ENCODE measurements at regions not wholly inside any gene's neighbourhood (a gene's known extent, or its start where the extent isn't known, plus 50 kb on each side); places are given as distances from the start of the nearest gene placed in this dataset.

- no peaks in the 10 kb centered on the region for H3K4me1 ChIP-seq (ENCODE audit: control insufficient read depth, insufficient read depth, low read length, poor library complexity, severe bottlenecking)
- H3K27ac ChIP-seq (ENCODE audit: low read depth, low read length, severe bottlenecking): no peak overlapping the region
- H3K9me3 ChIP-seq (ENCODE audit: control insufficient read depth, low read length): no peaks in the 10 kb centered on the region
- H3K36me3 ChIP-seq (ENCODE audit: control insufficient read depth, insufficient read depth, low read length): no peaks in the 10 kb centered on the region
- WGBS, 2 experiments (ENCODE audit: insufficient coverage in 2 of 2): 93 to 95% methylated on average over 8 to 9 of the region's 11 CpGs
- no peak overlapping the region for H3K4me3 ChIP-seq (ENCODE audit: extremely low read depth, insufficient read depth, low read length, poor library complexity, severe bottlenecking)
Measured at GRCh38 chr2:220940646-220941045, 631.5 kb downstream of the EPHA4 start.

DNA sequence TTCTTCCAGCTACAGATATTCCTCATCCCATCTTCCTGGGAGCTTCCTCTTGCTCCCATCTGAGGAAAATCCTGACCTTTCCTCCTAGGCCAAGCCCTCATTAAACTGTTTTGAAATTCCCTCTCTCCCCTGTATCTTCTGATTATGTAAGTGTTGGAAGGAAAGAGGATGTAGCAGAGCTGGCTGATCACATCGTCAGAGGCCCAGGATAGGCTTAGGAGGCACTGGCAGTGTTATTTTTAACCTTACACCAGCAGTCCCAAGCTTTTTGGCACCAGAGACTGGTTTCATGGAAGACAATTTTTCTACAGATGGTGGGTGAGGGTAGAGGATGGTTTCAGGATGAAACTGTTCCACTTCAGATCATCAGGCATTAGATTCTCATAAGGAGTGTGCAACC, 630.4 kb downstream of the EPHA4 start:
- no peak overlapping the region for H3K27ac ChIP-seq (ENCODE audit: low read depth, low read length, severe bottlenecking)
- no peak overlapping the region for H3K4me3 ChIP-seq (ENCODE audit: extremely low read depth, insufficient read depth, low read length, poor library complexity, severe bottlenecking)
- H3K36me3 ChIP-seq (ENCODE audit: control insufficient read depth, insufficient read depth, low read length): no peaks in the 10 kb centered on the region
- no CpG with 5 or more reads among the region's 1 CpG for WGBS, 2 experiments (ENCODE audit: insufficient coverage in 2 of 2)
- no peaks in the 10 kb centered on the region for H3K4me1 ChIP-seq (ENCODE audit: control insufficient read depth, insufficient read depth, low read length, poor library complexity, severe bottlenecking)
- H3K9me3 ChIP-seq (ENCODE audit: control insufficient read depth, low read length): no peaks in the 10 kb centered on the region

- no peaks in the 10 kb centered on the region for H3K4me1 ChIP-seq (ENCODE audit: control insufficient read depth, insufficient read depth, low read length, poor library complexity, severe bottlenecking)
- no peaks in the 10 kb centered on the region for H3K36me3 ChIP-seq (ENCODE audit: control insufficient read depth, insufficient read depth, low read length)
- H3K9me3 ChIP-seq (ENCODE audit: control insufficient read depth, low read length): no peaks in the 10 kb centered on the region
- H3K4me3 ChIP-seq (ENCODE audit: extremely low read depth, insufficient read depth, low read length, poor library complexity, severe bottlenecking): no peak overlapping the region
- no peak overlapping the region for H3K27ac ChIP-seq (ENCODE audit: low read depth, low read length, severe bottlenecking)
- WGBS, 2 experiments (ENCODE audit: insufficient coverage in 2 of 2): 100% methylated on average over 1 of the region's 1 CpG; no CpG with 5 or more reads in 1 of the 2 experiments
Measured at GRCh38 chr2:220946552-220946951, 625.6 kb downstream of the EPHA4 start.

GRCh38 chr2:220948579-220948978, 623.5 kb downstream of the EPHA4 start:
- no peaks in the 10 kb centered on the region for H3K9me3 ChIP-seq (ENCODE audit: control insufficient read depth, low read length)
- H3K36me3 ChIP-seq (ENCODE audit: control insufficient read depth, insufficient read depth, low read length): no peaks in the 10 kb centered on the region
- no peak overlapping the region for H3K4me3 ChIP-seq (ENCODE audit: extremely low read depth, insufficient read depth, low read length, poor library complexity, severe bottlenecking)
- no peak overlapping the region for H3K27ac ChIP-seq (ENCODE audit: low read depth, low read length, severe bottlenecking)
- WGBS, 2 experiments (ENCODE audit: insufficient coverage in 2 of 2): 83% methylated on average over 1 of the region's 4 CpGs; no CpG with 5 or more reads in 1 of the 2 experiments
- no peaks in the 10 kb centered on the region for H3K4me1 ChIP-seq (ENCODE audit: control insufficient read depth, insufficient read depth, low read length, poor library complexity, severe bottlenecking)

GRCh38 chr2:220949466-220949865, 622.6 kb downstream of the EPHA4 start:
- H3K4me3 ChIP-seq (ENCODE audit: extremely low read depth, insufficient read depth, low read length, poor library complexity, severe bottlenecking): no peak overlapping the region
- H3K9me3 ChIP-seq (ENCODE audit: control insufficient read depth, low read length): no peaks in the 10 kb centered on the region
- 14 to 80% methylated on average over 1 of the region's 3 CpGs for WGBS, 2 experiments (ENCODE audit: insufficient coverage in 2 of 2)
- no peaks in the 10 kb centered on the region for H3K4me1 ChIP-seq (ENCODE audit: control insufficient read depth, insufficient read depth, low read length, poor library complexity, severe bottlenecking)
- H3K27ac ChIP-seq (ENCODE audit: low read depth, low read length, severe bottlenecking): no peak overlapping the region
- no peaks in the 10 kb centered on the region for H3K36me3 ChIP-seq (ENCODE audit: control insufficient read depth, insufficient read depth, low read length)

GRCh38 chr2:220955776-220956175, 616.3 kb downstream of the EPHA4 start:
- WGBS, 2 experiments (ENCODE audit: insufficient coverage in 2 of 2): 38 to 43% methylated on average over 1 of the region's 1 CpG
- no peaks in the 10 kb centered on the region for H3K4me1 ChIP-seq (ENCODE audit: control insufficient read depth, insufficient read depth, low read length, poor library complexity, severe bottlenecking)
- no peak overlapping the region for H3K4me3 ChIP-seq (ENCODE audit: extremely low read depth, insufficient read depth, low read length, poor library complexity, severe bottlenecking)
- no peaks in the 10 kb centered on the region for H3K9me3 ChIP-seq (ENCODE audit: control insufficient read depth, low read length)
- no peak overlapping the region for H3K27ac ChIP-seq (ENCODE audit: low read depth, low read length, severe bottlenecking)
- no peaks in the 10 kb centered on the region for H3K36me3 ChIP-seq (ENCODE audit: control insufficient read depth, insufficient read depth, low read length)

DNA sequence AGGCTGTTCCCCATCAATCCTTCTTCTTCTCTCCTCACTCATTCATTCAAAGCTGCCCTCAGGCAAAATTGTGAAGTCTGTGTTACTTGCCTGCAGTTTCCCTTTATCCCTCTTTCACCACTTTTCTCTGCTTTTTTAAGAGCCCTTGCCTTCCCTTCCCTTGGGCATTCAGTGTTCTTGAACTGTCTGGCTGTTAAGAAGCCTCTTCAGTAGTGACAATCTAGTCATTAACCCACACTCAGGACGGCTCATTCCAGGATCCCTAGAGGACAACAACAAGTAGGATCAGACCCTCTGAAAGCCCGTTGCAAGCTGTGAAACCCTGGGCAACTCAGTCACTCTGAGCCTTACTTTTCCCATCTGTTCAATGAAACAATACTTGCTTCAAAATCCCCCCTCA, 615.7 kb downstream of the EPHA4 start:
- H3K4me3 ChIP-seq (ENCODE audit: extremely low read depth, insufficient read depth, low read length, poor library complexity, severe bottlenecking): no peak overlapping the region
- H3K36me3 ChIP-seq (ENCODE audit: control insufficient read depth, insufficient read depth, low read length): no peaks in the 10 kb centered on the region
- H3K4me1 ChIP-seq (ENCODE audit: control insufficient read depth, insufficient read depth, low read length, poor library complexity, severe bottlenecking): no peaks in the 10 kb centered on the region
- H3K9me3 ChIP-seq (ENCODE audit: control insufficient read depth, low read length): no peaks in the 10 kb centered on the region
- H3K27ac ChIP-seq (ENCODE audit: low read depth, low read length, severe bottlenecking): no peak overlapping the region
- WGBS, 2 experiments (ENCODE audit: insufficient coverage in 2 of 2): 75 to 87% methylated on average over 2 of the region's 2 CpGs

DNA sequence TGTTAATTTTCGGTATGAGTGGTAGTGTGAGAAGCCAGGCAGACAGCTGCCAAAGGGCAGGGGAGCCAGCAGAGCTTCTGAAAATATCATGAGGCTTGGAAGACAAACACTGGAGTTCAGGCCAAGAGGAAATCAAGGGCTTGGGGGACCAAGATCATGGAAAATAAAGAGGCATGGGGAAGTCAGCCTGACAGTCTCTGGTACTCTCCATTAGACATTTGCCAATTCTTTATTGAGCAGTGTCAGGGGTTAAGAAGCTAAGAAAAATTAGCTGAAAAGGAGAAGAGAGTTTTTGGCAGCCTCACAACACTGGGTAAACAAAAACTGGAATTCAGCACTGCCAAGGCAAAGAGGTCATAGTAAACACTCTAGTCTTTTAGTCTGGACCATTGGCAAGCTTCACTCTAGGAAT, 612.7 kb downstream of the EPHA4 start:
- no peaks in the 10 kb centered on the region for H3K9me3 ChIP-seq (ENCODE audit: control insufficient read depth, low read length)
- no peak overlapping the region for H3K27ac ChIP-seq (ENCODE audit: low read depth, low read length, severe bottlenecking)
- no peaks in the 10 kb centered on the region for H3K4me1 ChIP-seq (ENCODE audit: control insufficient read depth, insufficient read depth, low read length, poor library complexity, severe bottlenecking)
- WGBS, 2 experiments (ENCODE audit: insufficient coverage in 2 of 2): no CpG with 5 or more reads among the region's 1 CpG
- no peaks in the 10 kb centered on the region for H3K36me3 ChIP-seq (ENCODE audit: control insufficient read depth, insufficient read depth, low read length)
- no peak overlapping the region for H3K4me3 ChIP-seq (ENCODE audit: extremely low read depth, insufficient read depth, low read length, poor library complexity, severe bottlenecking)

DNA sequence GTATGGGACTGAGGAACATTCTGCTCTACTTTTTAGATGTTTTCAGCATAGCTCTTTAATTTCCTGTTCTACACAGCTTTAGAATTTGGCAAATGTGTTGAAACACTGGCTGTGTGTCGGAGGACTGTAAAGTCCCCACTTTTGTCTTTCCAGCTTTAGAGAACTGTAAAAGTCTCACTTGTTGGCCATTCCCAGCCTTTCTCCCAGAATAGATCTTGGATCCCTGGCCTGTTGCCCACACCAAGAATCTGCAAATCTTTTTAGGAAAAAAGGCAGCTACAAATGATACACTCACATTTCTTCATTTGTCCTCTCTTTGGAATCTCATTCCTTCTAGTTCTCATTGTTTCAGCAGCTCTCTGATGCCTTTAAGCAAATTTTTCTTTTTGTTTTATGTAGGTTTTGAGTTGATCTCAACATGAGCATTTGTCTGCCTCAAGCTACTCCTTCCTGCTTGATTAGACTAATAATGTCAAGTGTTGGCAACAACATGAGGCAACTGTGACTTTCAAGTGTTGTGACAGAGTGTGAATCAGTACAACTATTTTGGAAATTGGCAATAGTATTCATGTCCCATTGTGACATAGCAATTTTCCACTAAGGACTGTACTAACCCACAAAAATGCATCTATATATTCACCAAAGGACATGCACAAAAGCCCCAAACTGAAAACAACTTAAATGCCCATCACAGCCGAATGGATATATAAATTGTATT, 610.8 kb downstream of the EPHA4 start:
- WGBS, 2 experiments (ENCODE audit: insufficient coverage in 2 of 2): 80 to 100% methylated on average over 1 of the region's 2 CpGs

DNA sequence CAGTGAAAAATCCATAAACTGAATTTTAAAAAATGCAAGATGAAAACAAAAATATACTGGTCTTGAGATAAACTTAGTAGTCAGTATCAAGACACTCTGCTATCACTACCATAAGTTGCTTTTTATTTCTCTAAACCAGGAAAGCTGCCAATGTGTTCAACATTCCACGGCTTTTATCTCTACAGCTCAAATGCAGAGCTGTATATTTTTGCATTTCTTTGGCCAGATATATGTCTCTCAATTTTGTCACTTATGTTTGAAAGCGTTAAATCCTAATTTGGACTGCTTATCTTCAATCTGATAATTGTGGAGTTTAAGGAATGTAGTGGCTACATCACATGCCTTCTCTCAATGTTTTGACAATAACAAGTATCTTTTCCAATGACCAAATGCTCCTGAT, 609.5 kb downstream of the EPHA4 start:
- no peaks in the 10 kb centered on the region for H3K4me1 ChIP-seq (ENCODE audit: control insufficient read depth, insufficient read depth, low read length, poor library complexity, severe bottlenecking)
- no peak overlapping the region for H3K27ac ChIP-seq (ENCODE audit: low read depth, low read length, severe bottlenecking)
- H3K36me3 ChIP-seq (ENCODE audit: control insufficient read depth, insufficient read depth, low read length): no peaks in the 10 kb centered on the region
- no peaks in the 10 kb centered on the region for H3K9me3 ChIP-seq (ENCODE audit: control insufficient read depth, low read length)
- no CpG with 5 or more reads among the region's 2 CpGs for WGBS, 2 experiments (ENCODE audit: insufficient coverage in 2 of 2)
- H3K4me3 ChIP-seq (ENCODE audit: extremely low read depth, insufficient read depth, low read length, poor library complexity, severe bottlenecking): no peak overlapping the region

More for the DNA sequence above, 610.8 kb downstream of the EPHA4 start:
- Histone ChIP-seq H3K4me3 (ENCODE audit: extremely low read depth, insufficient read depth, low read length, poor library complexity, severe bottlenecking) (no peak overlapping the region), H3K9me3 (ENCODE audit: control insufficient read depth, low read length) (no peaks in the 10 kb centered on the region), H3K4me1 (ENCODE audit: control insufficient read depth, insufficient read depth, low read length, poor library complexity, severe bottlenecking) (no peaks in the 10 kb centered on the region), H3K36me3 (ENCODE audit: control insufficient read depth, insufficient read depth, low read length) (no peaks in the 10 kb centered on the region), H3K27ac (ENCODE audit: low read depth, low read length, severe bottlenecking) (no peak overlapping the region)

GRCh38 chr2:220963076-220963475, 609.0 kb downstream of the EPHA4 start:
- H3K36me3 ChIP-seq (ENCODE audit: control insufficient read depth, insufficient read depth, low read length): no peaks in the 10 kb centered on the region
- H3K4me1 ChIP-seq (ENCODE audit: control insufficient read depth, insufficient read depth, low read length, poor library complexity, severe bottlenecking): no peaks in the 10 kb centered on the region
- H3K4me3 ChIP-seq (ENCODE audit: extremely low read depth, insufficient read depth, low read length, poor library complexity, severe bottlenecking): no peak overlapping the region

More at GRCh38 chr2:220963076-220963475, 609.0 kb downstream of the EPHA4 start:
- Histone ChIP-seq H3K27ac (ENCODE audit: low read depth, low read length, severe bottlenecking) (no peak overlapping the region), H3K9me3 (ENCODE audit: control insufficient read depth, low read length) (no peaks in the 10 kb centered on the region)

Measured in mesodermal cell (in vitro differentiated cells).